ENCODE measurements at regions not wholly inside any gene's neighbourhood (a gene's known extent, or its start where the extent isn't known, plus 50 kb on each side); places are given as distances from the start of the nearest gene placed in this dataset.

- Histone ChIP-seq H3K27me3 (ENCODE audit: control insufficient read depth, insufficient read depth, low read length) (no peaks in the 10 kb centered on the region), H3K36me3 (ENCODE audit: control insufficient read depth, insufficient read depth, low read length) (no peaks in the 10 kb centered on the region), H3K4me3 (ENCODE audit: low read depth, low read length) (no peak overlapping the region)
- no peak for TF ChIP-seq CTCF (IDR thresholded peaks at IDR 0.05; ENCODE audit: insufficient read depth, low read length, poor library complexity, severe bottlenecking)
- no peak for DNase-seq (ENCODE audit: low read depth)
Observed at GRCh38 chr9:102124465-102124864, 386.0 kb upstream of the GRIN3A start.

GRCh38 chr9:102114557-102114956, 376.1 kb upstream of the GRIN3A start:
- no peak for TF ChIP-seq CTCF (IDR thresholded peaks at IDR 0.05; ENCODE audit: insufficient read depth, low read length, poor library complexity, severe bottlenecking)
- Histone ChIP-seq H3K4me3 (ENCODE audit: low read depth, low read length) (no peak overlapping the region), H3K27me3 (ENCODE audit: control insufficient read depth, insufficient read depth, low read length) (no peaks in the 10 kb centered on the region), H3K36me3 (ENCODE audit: control insufficient read depth, insufficient read depth, low read length) (no peaks in the 10 kb centered on the region)
- no peak for DNase-seq (ENCODE audit: low read depth)

GRCh38 chr9:102113191-102113590, 374.7 kb upstream of the GRIN3A start:
- TF ChIP-seq CTCF (IDR thresholded peaks at IDR 0.05; ENCODE audit: insufficient read depth, low read length, poor library complexity, severe bottlenecking) = no peak
- DNase-seq (ENCODE audit: low read depth) = no peak
- Histone ChIP-seq H3K36me3 (ENCODE audit: control insufficient read depth, insufficient read depth, low read length) (no peaks in the 10 kb centered on the region), H3K4me3 (ENCODE audit: low read depth, low read length) (no peak overlapping the region), H3K27me3 (ENCODE audit: control insufficient read depth, insufficient read depth, low read length) (no peaks in the 10 kb centered on the region)

- TF ChIP-seq CTCF (IDR thresholded peaks at IDR 0.05; ENCODE audit: insufficient read depth, low read length, poor library complexity, severe bottlenecking) = no peak
- no peak for DNase-seq (ENCODE audit: low read depth)
- H3K27me3 ChIP-seq (ENCODE audit: control insufficient read depth, insufficient read depth, low read length) = no peaks in the 10 kb centered on the region
- no peaks in the 10 kb centered on the region for H3K36me3 ChIP-seq (ENCODE audit: control insufficient read depth, insufficient read depth, low read length)
- no peak overlapping the region for H3K4me3 ChIP-seq (ENCODE audit: low read depth, low read length)
Observed at GRCh38 chr9:102106439-102106838, 368.0 kb upstream of the GRIN3A start.

- H3K4me3 ChIP-seq (ENCODE audit: low read depth, low read length) = no peak overlapping the region
- no peak for DNase-seq (ENCODE audit: low read depth)
- no peaks in the 10 kb centered on the region for H3K36me3 ChIP-seq (ENCODE audit: control insufficient read depth, insufficient read depth, low read length)
- no peak for TF ChIP-seq CTCF (IDR thresholded peaks at IDR 0.05; ENCODE audit: insufficient read depth, low read length, poor library complexity, severe bottlenecking)
- H3K27me3 ChIP-seq (ENCODE audit: control insufficient read depth, insufficient read depth, low read length) = no peaks in the 10 kb centered on the region
Observed at GRCh38 chr9:102101723-102102122, 363.3 kb upstream of the GRIN3A start.

GRCh38 chr9:102087141-102087540, 348.7 kb upstream of the GRIN3A start:
- no peak for TF ChIP-seq CTCF (IDR thresholded peaks at IDR 0.05; ENCODE audit: insufficient read depth, low read length, poor library complexity, severe bottlenecking)
- no peak for DNase-seq (ENCODE audit: low read depth)
- H3K36me3 ChIP-seq (ENCODE audit: control insufficient read depth, insufficient read depth, low read length) = no peaks in the 10 kb centered on the region
- H3K27me3 ChIP-seq (ENCODE audit: control insufficient read depth, insufficient read depth, low read length) = no peaks in the 10 kb centered on the region
- H3K4me3 ChIP-seq (ENCODE audit: low read depth, low read length) = no peak overlapping the region

Measured in kidney epithelial cell (primary cell).